ENCODE measurements at regions not wholly inside any gene's neighbourhood (a gene's known extent, or its start where the extent isn't known, plus 50 kb on each side); places are given as distances from the start of the nearest gene placed in this dataset.

DNA sequence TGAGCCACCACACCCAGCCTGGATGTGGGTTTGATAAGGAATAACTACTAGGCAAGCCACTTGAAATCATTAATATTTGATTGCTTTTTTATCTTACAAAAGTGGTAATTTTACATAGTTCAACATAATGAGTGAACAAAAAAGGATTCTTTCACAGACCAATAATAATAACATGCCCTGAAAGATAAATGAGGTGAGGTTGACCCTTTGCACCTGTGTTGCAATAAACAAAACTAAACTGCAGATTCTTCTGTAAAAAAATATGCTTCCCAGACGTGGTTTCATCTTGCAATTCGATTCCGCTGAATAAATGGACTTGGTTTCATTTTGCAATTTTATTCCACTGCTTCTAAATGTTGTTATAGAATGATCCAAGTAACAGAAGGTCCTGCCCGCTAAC is 1514.9 kb upstream of the TMEM132C start:
- DNase-seq = no peak

DNA sequence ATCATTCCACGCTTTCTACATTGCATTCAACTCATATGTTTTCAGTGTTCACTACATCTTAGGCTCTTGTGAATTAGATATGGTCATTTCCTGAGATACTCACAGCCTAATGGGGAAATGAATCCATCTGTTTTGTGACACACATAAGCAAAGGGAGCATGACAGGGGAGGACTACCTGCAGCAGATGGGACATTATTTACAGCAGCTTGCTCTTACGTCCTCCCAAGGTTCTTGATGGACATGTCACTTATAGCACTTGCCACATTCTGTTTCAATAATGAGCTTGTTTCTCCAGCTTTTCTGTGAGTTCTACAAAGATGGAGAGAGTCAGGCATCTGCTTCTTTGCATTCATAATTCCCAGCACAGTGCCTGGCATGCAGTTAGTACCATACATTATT is 1509.6 kb upstream of the TMEM132C start:
- no peak for DNase-seq

DNA sequence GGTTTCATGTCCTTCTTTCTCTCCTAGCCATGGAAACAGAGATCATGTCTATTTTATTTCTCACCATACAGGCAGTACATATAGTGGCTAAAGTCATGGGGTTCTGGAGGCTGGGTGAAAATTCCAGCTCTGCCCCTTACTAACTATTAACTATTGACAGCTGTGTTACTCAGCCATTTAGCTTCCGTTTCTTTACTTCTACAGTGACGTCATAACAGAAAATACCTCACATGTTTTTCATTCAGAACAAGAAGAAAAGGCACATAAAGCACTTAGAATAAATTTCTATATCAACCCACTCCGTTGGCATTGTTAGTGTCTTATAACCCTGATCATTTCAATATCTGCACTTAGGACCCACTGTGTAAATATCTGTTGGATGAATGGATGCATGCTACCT is 1506.9 kb upstream of the TMEM132C start:
- no peak for DNase-seq

DNA sequence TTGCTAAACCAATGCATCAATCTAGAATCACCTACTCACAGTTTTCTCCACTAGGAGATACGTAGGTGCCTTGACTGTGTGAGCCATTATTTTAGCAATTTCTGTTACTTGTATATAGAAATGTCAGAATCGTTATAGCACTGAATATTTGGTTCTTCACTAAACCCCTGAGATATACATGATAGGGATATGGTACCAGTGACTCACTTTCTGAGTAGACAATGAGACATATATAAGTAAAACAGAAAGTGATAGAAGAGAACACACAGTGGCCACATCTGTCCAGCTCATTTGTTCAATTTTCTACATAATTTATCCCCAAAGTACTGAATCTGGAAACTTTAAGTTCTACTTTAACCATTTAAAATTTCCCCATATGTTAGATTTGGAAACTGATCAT is 1505.5 kb upstream of the TMEM132C start:
- DNase-seq = no peak

DNA sequence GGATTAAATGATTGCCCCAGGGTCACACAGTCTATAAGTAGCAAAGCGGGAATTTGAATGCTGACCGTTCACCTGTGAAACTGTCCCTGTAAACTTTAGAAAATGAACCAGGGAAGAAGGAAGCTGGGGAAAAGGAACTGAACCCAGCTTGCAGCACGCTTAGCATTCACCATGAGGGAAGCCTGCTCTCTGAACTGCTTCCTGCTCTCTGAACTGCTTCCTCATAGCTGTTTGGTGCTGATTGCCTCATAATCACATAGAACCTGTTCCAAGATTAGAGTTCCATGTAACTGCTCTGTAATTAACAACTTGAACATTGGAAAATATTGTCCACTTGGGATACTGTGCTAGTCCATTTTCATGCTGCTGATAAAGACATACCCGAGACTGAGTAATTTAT is 1504.8 kb upstream of the TMEM132C start:
- DNase-seq = no peak

DNA sequence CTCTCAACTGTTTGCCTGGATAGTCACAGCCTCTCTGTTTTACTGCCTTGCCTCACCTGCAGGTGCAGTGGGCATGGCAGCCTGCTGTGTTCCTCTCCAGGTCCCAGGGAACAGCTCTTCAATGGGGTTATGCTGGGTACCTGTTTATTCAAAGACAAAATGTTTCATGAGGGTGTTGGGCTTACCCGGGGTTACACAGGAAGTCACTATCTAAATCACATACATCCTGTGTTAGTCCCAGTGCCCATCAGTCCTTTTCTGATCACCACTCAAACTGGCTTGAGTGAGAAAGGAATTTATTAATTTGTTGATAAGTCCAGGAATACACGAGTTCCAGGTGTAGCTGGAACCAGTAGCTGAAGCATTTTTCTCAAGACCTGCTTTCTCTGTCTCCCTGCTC is 1503.6 kb upstream of the TMEM132C start:
- no peak for DNase-seq

DNA sequence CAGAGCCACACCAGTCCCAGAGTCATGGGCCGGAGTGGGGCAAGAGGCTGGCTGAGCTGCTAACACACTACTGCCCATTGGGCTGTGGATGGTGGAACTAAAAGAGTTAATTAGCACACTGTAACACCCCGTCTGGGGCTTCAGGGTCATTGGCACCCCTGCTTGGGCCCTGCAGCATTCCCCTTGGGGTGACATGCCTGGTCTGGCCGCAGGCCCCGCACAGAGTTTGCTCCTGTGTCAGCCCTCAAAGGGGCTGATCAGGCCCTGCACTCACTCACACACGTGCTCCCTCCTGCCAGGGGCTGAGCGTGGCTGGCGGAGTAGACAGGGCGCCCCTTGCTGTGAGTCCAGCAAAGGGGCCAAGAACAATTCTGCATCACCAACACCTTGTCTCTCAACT is 1499.6 kb upstream of the TMEM132C start:
- no peak for DNase-seq

DNA sequence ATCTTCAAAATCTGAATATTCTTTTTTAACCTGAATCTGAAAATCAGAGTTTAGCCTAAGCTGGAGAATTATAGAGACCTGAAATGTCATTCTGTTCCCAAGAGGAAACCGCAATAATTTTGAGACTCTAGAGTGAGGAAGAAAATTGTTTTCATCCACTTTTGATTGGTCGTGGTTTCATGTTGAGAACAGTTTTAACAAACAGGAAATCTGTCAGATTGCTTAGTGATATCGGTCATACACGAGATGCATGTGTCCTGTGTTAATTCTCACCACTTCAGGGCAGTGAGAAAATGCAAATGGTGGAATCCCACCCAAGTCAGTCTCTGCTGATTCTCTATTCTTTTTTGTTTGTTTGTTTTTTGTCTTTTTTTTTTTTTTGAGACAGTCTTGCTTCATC is 1498.5 kb upstream of the TMEM132C start:
- no peak for DNase-seq

DNA sequence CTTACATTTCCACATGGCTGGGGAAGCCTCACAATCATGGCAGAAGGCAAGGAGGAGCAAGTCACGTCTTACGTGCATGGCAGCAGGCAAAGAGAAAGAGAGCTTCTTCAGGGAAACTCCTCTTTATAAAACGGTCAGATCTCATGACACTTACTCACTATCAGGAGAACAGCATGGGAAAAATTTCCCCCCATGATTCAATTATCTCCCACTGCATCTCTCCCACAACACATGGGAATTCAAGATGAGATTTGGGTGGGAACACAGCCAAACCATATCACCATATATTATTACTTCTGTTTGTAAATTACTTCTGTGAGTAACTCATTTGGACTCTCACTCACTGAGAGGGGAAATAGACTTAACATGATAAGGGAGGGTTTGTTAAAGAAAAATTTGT is 1496.8 kb upstream of the TMEM132C start:
- no peak for DNase-seq

DNA sequence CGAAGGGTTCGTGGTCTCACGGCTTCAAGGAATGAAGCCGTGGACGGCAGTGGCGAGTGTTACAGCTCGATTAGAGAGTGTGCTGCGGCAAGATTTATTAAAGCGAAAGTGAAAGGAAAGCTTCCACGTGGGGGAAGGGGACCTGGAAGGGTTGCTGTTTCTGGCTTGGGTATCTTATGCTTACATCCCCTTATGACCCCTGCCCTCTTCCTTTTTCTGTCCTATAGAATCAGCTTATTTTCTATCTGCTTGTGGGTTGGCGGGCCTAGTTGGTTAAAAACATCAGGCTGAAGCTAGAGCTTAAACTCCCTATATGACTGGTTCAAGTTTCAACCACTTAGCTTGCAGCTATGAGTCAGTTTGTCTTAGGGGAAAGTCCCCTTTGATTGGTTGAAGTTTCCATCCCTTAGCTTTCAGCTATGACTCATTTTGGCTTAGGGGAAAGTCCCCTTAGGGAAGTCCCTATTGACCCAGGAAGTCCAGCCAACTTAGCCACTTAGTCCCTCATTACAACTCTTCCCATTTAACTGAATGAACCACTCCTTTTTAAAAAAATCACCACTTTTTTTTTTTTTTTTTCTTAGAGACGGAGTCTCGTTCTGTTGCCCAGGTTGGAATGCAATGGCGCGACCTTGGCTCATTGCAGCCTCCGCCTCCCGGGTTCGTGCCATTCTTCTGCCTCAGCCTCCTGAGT is 1494.7 kb upstream of the TMEM132C start:
- DNase-seq = peak; percentile 2

DNA sequence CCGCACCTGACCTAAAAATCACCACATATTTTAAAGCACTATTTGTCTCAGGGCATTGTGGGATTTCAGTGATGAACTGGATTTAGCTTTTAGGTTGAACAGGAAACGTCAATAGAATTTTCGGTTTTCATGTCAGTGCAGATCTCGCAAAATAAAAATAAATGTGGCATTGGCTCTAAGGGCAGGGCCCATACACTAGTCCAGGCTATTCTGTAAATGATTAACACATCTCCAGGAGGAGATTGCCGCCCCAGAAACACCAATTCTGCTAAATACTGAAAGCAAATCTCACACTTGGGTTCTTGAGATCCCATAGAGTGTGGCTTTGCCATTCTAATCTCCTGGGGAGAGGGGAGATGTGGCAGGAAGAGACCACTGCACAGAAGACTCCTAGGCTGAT is 1494.0 kb upstream of the TMEM132C start:
- DNase-seq = no peak

DNA sequence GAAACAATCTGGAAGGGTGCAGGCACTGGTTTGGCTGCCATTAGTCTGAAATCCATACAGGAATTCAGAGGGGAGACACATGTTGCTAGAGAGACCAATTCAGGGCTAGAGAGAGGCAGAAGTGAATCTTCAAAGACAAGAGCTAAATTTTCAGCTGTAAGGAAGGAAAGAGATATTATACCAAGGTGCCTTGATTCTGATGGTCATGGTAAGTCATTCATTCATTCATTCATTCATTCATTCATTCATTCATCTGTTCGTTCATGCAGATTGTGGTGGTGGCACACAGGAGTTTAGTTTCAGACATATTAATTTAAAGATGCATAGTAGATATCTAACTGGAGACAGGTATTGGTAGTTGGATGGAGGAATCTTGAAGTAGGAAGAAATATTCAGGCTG is 1493.5 kb upstream of the TMEM132C start:
- no peak for DNase-seq

DNA sequence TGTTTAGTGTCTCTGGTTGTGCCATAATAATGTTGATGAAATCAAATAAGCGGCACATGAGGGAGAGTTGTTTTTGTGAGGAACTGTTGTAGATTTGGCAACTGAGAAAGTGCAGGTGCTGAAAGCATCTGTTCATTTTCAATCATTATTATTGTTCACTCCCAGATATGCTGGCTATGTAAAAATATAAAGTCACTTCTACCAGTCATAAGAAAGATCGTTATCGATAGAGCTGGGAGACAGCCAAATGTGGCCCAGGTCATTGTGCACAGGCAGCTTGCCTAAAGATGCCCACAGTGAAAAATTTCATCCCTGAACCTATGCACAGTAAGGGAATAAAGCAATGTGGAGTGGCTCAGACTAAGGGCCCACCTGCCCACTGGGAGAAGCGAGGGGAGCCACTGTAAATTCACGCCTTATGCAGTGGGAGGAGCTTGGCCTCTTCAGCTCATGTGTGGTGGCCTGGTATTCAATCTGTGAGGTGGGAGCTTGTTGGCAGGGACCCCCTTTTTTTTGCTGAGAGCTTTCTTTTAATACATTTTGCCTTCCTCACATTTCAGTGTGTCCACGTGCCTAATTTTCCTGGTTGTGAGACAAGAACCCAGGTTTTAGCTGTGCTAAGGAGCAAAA is 1490.8 kb upstream of the TMEM132C start:
- DNase-seq = no peak

DNA sequence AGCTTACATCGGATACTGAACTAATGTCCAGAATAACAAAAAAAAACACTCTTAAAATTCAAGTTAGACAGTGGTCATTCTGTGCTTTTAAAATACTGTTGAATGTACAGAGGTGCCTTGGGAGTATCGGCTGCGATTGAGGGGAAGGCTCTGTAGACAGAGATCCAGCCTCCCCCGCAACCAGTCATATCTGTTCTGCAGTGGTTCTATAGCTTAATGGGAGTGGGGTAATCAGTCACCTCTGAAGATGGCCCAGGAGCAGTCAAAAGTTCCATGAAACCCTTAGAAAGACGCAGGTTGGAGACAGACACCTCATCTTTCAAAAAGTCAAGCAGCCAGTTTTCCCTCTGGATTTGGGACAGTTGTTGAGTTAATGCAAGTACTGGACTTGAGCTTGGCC is 1486.6 kb upstream of the TMEM132C start:
- no peak for DNase-seq

DNA sequence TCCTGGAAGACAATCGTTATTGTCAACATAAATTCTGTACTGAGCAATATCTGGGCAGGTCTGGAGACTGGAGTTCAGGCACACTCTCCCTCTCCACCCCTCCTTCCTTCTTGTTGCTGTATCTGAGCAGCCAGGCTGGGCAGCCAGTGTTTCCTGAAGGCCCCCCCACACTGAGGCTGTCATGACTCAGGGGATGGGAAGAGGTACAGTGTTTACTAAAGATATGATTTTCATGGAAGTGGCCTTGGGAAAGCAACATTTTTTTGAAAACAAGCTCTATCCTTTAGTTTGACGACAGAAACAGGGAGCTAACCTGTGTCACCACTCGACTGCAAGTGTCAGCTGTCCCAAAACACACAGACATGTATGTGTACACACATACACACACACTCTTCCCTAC is 1485.4 kb upstream of the TMEM132C start:
- DNase-seq = no peak

DNA sequence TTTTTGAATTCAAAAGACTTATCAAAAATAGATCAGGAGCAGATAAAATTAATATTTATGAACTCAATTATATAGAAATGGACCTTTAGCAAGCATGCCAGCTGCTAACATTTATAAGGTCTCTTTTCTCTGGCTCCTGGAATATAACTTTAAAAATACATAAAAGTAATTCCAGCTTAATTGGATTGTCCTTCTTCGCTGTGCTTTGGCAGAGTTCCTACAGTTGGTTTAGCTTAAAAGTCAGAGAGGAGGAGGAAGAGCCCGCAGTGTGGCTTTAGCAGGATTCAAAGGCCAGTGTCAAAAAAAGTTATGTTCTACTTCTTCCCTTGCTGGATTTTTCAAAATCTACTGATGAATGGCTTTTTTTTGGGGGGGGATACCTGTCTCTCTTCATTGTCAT is 1484.9 kb upstream of the TMEM132C start:
- DNase-seq = no peak

DNA sequence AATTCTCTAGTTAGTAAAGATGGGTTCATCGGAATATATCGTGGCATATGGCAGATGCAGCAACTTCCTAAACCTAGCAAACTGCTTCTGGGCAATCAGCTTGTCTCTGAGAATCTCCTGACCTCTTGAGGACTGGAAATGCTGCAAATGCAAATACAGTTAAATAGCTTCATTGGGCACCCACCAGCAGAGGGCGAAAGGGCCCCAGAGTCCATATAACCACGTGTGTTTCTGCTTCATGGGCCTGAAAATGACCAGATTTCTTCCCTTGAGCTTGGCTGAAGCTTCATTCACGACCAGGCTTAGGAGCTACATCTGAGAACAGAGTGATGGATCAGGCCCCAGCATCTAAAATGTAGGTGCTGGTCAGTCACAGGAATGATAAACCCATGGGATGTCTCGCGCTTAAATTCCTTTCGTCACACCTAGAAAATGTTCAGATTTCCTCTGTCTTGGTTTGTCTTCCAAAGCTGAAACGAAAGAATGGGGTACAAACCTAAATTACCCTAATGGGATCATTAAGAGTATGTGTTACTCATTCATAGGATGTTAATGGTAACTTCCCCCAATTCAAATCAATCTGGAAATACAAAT is 1482.5 kb upstream of the TMEM132C start:
- DNase-seq = no peak

DNA sequence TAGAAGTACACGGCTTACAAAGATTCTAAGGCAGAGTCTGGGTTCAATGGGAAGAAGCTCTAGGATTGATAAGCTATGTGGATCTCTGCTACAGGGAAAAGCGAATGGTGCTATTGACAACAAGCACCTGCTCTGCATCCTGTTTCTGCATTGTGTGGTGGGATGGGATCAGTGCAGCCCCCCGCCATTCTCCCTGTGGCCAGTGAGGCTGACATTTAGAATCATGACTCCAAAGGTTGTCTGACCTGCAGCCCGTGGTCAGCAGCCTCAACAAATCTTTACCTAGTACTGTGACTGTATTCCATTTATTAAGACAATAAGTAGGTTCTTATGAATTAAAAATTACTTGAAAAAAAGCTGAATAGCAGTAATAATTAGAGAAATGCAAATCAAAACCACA is 1477.0 kb upstream of the TMEM132C start:
- no peak for DNase-seq

DNA sequence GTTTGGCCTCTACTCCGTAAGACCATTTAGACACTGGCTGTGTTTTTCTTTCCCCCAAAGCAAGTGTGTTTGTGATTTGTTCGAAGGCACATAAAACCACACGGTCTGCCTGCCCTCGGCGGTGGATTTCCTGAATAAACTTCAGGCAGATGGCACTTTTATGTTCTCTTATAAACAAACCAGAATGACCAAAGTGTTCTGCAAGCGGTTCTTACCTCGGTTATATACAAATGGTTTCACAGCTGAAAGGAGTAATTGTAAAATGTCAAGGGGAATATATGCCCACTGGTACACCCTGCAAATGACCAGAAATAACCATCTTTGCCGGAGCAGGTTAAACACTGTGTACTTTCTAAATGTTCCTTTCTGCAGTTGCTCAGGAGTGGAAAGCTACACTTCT is 1475.8 kb upstream of the TMEM132C start:
- no peak for DNase-seq

DNA sequence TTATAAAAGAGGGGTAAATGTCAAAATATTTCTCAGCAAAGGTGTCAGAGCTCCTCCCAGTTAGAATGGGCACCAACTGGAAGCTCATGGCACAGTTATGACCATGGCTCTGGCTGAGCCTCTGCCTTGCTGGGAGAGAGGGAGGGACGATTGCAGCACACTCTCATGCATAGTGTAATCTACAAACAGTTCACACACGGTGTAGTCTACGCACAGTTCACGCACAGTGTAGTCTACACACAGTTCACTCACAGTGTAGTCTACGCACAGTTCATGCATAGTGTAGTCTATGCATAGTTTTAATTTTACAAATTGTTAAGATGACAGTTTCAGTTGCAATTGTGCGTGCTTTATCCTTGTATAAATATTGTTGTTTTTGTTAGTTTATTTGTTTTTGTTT is 1474.6 kb upstream of the TMEM132C start:
- no peak for DNase-seq

DNA sequence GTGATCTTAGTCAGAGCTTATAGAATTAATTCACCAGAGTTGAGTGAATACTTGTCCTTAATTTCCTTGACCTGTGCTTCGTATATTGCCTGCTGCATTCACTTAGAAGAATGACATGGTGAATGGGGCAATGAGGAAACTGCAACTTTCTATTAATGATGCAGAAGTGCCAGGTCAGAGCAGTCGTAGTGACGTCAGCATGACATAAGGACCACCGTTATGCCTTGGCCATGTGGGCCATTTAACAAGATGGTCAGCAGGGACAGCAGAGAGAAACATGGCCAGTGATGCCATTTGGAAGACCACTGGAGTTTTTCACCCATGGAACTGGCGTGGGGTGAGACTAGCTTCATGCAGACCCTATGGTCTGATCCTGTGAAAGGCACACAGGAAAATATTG is 1469.4 kb upstream of the TMEM132C start:
- DNase-seq = no peak

DNA sequence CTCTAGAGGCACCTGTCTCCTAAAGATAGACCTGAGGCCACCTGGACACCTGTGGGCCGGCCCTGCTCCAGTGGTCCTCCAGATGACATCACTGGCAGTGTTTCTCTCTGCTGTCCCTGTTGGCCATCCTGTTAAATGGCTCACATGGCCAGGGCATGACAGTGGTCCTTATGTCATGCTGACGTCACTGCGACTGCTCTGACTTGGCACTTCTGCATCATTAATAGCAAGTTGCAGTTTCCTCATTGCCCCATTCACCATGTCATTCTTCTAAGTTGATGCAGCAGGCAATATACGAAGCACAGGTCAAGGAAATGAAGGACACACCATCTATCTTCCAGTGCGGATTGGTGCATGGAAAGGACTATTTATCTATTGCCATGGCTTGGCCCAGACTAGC is 1468.5 kb upstream of the TMEM132C start:
- no peak for DNase-seq

DNA sequence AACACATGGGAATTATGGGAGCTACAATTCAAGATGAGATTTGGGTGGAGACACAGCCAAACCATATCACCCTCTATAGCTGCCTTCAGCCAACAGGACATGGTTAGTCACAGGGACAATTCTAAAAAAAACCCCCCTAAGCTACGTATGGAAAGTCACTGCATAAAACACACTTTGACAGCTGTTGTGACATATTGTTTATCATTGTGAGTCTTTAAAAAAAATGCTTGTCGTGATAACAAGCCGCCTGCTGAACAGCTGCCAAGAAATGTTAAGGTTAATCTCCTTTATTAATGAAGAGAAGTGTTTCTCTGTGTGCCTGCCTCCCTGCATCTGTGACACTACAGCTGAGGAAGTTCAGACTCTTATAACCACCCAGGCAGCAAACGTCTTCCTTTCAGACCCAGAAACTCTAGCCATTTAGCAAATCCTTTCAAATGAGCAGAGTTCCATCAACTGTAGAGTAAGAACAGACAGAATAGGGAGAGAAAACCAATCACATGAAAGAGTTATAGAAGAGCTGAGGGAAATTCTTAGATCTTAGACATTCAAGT is 1459.6 kb upstream of the TMEM132C start:
- no peak for DNase-seq

DNA sequence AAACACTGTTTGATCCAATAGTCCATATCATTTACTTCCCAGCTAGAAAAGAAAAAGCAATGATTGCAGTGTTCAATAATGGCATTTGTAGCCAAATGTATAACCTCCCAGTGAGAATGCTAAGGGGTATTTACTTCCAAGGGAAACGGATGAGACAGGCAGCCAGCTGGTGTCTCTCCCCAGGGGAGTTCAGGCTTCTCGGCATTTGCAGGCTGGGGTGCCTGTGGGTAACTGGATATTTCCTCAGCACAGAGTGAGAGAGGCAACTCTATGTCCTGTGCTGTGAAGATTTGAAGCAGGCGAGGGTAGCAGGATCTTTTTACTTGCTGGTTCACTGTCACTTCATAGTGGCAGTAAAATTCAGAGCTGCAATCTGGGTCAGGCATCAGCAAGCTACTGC is 1455.6 kb upstream of the TMEM132C start:
- DNase-seq = no peak

DNA sequence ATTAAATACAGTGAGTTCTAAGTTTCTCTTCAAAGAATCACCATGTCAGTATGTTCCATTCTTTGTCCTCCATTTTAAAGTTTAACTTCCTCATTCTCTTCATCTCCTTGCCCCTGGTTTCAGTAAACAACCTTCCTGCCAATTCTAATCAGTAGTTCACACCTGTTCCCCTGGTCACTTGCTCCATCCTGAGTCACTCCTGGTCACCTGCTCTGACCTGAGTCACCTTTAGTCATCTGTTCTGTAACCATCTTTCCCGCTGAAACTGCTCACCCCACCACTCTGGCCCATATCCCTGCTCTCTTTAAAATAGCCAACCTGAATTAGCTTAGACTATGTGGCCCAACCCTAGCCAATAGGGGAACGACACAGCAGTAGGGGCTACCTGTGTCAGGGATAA is 1447.4 kb upstream of the TMEM132C start:
- no peak for DNase-seq
